ENCODE measurements at regions not wholly inside any gene's neighbourhood (a gene's known extent, or its start where the extent isn't known, plus 50 kb on each side); places are given as distances from the start of the nearest gene placed in this dataset.

DNA sequence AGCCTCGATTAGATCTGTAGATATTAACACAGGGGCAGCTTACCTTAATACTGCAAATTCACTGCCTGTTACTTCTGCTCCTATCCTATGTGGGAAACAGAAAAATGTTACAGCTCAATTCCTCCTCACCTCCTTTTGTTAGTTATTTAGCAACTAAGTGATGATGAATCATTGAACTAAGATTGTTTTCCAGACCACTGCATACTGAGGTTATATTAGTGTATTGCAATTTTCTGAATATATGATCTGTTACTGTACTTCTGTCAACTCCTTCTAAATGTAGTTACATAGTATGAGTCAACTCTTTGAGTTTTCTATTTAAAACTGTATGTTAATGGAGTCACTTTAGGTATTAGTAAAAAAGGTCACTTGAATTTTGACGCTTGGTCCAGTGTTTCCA lies 331.5 kb upstream of the SLCO3A1 start:
- no peak overlapping the region for H3K4me3 ChIP-seq (ENCODE audit: low read depth, low read length)
- in situ Hi-C loops (cut with HindIII; ENCODE audit: low sequenced_read_pairs): no loop called here
- DNase-seq (ENCODE audit: low read depth, low spot score): peak; percentile 58
- TF ChIP-seq, protein P1, sequence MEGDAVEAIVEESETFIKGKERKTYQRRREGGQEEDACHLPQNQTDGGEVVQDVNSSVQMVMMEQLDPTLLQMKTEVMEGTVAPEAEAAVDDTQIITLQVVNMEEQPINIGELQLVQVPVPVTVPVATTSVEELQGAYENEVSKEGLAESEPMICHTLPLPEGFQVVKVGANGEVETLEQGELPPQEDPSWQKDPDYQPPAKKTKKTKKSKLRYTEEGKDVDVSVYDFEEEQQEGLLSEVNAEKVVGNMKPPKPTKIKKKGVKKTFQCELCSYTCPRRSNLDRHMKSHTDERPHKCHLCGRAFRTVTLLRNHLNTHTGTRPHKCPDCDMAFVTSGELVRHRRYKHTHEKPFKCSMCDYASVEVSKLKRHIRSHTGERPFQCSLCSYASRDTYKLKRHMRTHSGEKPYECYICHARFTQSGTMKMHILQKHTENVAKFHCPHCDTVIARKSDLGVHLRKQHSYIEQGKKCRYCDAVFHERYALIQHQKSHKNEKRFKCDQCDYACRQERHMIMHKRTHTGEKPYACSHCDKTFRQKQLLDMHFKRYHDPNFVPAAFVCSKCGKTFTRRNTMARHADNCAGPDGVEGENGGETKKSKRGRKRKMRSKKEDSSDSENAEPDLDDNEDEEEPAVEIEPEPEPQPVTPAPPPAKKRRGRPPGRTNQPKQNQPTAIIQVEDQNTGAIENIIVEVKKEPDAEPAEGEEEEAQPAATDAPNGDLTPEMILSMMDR (IDR thresholded peaks at IDR 0.05; ENCODE audit: low read depth, low read length): no peak

- peak; percentile 67 for DNase-seq (ENCODE audit: low read depth, low spot score)
- no peak overlapping the region for H3K4me3 ChIP-seq (ENCODE audit: low read depth, low read length)
- TF ChIP-seq, protein P1 (IDR thresholded peaks at IDR 0.05; ENCODE audit: low read depth, low read length): peak; percentile 56
- in situ Hi-C loops (cut with HindIII; ENCODE audit: low sequenced_read_pairs): no loop called here
Observed at GRCh38 chr15:91522605-91523332, 330.7 kb upstream of the SLCO3A1 start.

GRCh38 chr15:91523596-91523995 lies 329.9 kb upstream of the SLCO3A1 start:
- in situ Hi-C loops (cut with HindIII; ENCODE audit: low sequenced_read_pairs): no loop called here
- TF ChIP-seq, protein P1 (IDR thresholded peaks at IDR 0.05; ENCODE audit: low read depth, low read length): no peak
- DNase-seq (ENCODE audit: low read depth, low spot score): no peak
- H3K4me3 ChIP-seq (ENCODE audit: low read depth, low read length): no peak overlapping the region

- TF ChIP-seq, protein P1 (IDR thresholded peaks at IDR 0.05; ENCODE audit: low read depth, low read length): no peak
- no peak overlapping the region for H3K4me3 ChIP-seq (ENCODE audit: low read depth, low read length)
- DNase-seq (ENCODE audit: low read depth, low spot score): no peak
- in situ Hi-C loops (cut with HindIII; ENCODE audit: low sequenced_read_pairs): no loop called here
Observed at GRCh38 chr15:91524534-91524933, 329.0 kb upstream of the SLCO3A1 start.

- in situ Hi-C loops (cut with HindIII; ENCODE audit: low sequenced_read_pairs): no loop called here
- TF ChIP-seq, protein P1 (IDR thresholded peaks at IDR 0.05; ENCODE audit: low read depth, low read length): no peak
Observed at GRCh38 chr15:91525751-91526150, 327.8 kb upstream of the SLCO3A1 start.

GRCh38 chr15:91526424-91526823 lies 327.1 kb upstream of the SLCO3A1 start:
- TF ChIP-seq, protein P1 (IDR thresholded peaks at IDR 0.05; ENCODE audit: low read depth, low read length): no peak
- no peak overlapping the region for H3K4me3 ChIP-seq (ENCODE audit: low read depth, low read length)
- DNase-seq (ENCODE audit: low read depth, low spot score): no peak
- in situ Hi-C loops (cut with HindIII; ENCODE audit: low sequenced_read_pairs): no loop called here

More at GRCh38 chr15:91525751-91526150, 327.8 kb upstream of the SLCO3A1 start:
- no peak overlapping the region for H3K4me3 ChIP-seq (ENCODE audit: low read depth, low read length)
- DNase-seq (ENCODE audit: low read depth, low spot score): no peak

All from astrocyte of the spinal cord (primary cell).